GM19468 (cell line): ENCODE measurements at regions not wholly inside any gene's neighbourhood (a gene's known extent, or its start where the extent isn't known, plus 50 kb on each side); places are given as distances from the start of the nearest gene placed in this dataset.
"Not testable (repeated sequence)": the region's sequence is repeated elsewhere in the genome, so short reads cannot be mapped to it uniquely, and the experiment has no call there.

Experiments
- ATAC-seq: cut with Tn5 transposase; IDR thresholded peaks from one replicate; pipeline ENCODE4 v1.9.1; 2021; ENCODE audit warnings: mild to moderate bottlenecking, moderate library complexity, moderate number of reproducible peaks; ENCODE audit not compliant: unreplicated experiment; ENCODE audit errors: extremely low read depth

DNA sequence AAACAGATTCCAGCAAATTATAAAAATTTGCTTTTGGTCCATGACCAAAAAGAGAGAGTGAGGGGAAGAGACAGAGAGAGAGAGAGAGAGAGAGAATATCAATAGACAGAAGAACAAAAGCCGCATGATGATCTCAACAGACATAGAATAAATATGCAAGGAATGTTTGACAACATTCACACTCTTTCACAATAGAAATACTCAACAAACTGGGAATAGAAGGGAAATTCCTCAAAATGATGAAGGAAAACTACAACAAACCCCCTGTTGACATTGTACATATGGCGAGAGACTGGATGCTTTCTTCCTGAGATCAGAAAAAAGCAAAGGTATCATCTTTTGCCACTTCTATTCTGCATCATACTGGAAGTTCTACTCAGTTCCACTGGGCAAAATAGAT, 309.7 kb downstream of the RAD51AP2 start:
- ATAC-seq = no peak

DNA sequence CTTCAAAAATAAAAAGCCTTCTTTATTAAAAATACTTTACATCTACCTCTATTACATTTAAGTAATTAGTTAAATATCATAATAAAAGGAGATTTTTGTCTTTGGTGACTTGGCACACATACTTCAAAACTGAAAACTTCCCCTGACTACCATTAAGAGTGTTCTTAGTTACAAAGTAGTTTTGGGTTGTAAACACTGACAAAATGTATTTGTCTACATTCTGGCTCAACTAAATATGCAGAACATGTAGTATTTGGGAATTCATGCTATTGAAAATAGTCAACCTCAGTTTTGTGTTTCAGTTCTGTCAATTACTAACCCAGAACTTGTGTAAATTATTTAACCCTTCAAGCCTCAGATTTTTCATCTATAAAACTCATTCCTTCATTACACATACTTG, 311.5 kb downstream of the RAD51AP2 start:
- no peak for ATAC-seq

DNA sequence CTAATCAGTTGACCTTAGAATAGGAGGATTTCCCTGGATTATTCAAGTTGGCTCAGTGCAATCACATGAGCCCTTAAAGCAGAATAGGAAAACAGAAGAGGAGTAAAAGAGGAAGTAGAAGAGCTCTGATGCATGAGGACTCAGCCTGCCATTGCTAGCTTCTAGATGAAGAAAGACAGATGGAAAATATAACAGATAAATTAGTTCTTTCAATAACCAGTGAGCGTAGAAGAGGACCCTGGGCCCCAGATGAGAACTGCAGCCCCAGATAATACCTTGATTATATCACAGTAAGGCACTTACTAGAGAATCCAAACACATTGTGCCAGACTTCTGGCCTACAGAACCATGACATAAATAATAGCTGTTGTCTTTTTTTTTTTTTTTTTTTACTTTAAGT, 314.0 kb downstream of the RAD51AP2 start:
- ATAC-seq = not testable (repeated sequence)

DNA sequence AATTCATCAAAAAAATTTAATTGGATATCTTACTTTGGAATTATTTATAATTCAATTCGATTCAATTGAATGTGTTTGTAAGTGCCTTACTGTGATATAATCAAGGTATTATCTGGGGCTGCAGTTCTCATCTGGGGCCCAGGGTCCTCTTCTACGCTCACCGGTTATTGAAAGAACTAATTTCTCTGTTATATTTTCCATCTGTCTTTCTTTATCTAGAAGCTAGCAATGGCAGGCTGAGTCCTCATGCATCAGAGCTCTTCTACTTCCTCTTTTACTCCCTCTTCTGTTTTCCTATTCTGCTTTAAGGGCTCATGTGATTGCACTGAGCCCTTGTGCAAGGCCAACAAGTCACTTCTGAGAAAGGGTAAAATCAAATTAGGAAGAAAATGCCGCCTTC, 315.6 kb downstream of the RAD51AP2 start:
- ATAC-seq = peak; percentile 86

DNA sequence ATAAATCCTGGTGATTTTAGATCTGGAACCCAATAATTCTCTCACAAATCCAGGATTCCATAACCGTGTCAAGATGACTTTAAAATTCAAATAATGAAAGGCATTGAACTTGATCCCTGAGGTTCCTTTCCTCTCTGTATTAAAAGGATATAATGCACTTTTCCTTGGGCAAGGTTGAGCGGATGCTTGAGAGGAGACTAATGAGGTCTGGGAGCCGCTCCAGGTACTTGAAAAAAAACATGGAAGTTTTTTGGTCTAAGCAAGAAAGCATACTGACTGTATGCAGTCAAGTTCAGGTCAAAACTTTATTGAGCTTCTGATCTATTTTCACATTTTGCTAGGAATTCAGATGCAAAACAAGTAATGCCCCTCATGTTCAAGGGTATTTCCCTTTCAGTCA, 318.5 kb downstream of the RAD51AP2 start:
- ATAC-seq = no peak

DNA sequence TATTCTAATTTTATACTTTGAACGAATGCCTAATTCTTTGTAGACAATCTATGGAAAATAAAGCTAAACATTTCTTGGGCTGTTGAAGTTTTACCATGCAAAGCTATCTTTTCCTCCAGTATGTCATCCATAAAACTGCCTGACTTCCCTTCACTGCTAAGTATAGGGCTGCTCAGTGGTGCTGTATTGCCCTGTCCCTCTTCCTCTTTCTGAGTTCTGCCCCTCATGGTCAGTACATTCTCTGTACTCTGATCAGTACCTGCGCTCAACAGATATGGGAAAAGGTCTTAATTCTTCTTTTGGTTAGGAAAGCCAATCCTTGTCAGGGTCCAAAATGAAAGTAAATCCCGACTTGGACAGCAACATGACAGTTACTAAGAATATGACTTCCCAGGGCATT, 321.9 kb downstream of the RAD51AP2 start:
- ATAC-seq = no peak

DNA sequence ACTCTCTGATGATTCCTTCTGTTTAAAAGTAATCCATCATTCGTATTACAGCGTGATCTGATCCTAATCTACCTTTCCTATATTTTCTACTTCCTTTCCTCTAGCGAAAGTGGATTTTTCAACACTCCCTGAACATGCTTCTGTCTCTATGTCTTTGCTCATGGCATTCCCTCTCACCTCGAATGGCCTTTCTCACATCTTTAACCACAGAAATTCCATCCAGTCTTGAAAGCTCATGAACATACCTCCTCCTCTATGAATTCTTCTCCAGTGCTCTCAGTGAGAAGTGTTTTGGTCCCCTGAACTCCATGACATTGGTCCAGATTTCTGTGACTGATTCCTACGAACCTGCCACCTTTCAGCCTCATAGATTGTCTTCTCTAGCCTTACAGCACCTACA, 323.2 kb downstream of the RAD51AP2 start:
- ATAC-seq = no peak

DNA sequence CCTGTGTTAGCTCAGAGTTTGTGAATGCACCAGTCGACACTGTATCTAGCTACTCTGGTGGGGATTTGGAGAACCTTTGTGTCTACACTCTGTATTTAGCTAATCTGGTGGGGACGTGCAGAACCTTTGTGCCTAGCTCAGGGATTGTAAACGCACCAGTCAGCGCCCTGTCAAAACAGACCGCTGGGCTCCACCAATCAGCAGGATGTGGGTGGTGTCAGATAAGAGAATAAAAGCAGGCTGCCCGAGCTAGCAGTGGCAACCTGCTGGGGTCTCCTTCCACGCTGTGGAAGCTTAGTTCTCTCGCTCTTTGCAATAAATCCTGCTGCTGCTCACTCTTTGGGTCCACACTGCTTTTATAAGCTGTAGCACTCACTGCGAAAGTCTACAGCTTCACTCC, 324.2 kb downstream of the RAD51AP2 start:
- ATAC-seq = no peak

DNA sequence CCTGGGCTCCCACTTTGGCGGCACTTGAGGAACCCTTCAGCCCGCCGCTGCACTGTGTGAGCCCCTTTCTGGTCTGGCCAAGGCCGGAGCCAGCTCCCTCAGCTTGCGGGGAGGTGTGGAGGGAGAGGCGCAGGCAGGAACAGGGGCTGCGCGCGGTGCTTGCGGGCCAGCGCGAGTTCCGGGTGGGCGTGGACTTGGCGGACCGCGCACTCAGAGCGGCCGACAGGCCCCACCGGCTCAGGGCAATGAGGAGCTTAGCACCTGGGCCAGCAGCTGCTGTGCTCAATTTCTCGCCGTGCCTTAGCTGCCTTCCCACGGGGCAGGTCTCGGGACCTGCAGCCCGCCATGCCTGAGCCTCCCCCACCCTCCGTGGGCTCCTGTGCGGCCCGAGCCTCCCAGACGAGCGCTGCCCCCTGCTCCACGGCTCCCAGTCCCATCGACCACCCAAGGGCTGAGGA, 324.8 kb downstream of the RAD51AP2 start:
- ATAC-seq = not testable (repeated sequence)

DNA sequence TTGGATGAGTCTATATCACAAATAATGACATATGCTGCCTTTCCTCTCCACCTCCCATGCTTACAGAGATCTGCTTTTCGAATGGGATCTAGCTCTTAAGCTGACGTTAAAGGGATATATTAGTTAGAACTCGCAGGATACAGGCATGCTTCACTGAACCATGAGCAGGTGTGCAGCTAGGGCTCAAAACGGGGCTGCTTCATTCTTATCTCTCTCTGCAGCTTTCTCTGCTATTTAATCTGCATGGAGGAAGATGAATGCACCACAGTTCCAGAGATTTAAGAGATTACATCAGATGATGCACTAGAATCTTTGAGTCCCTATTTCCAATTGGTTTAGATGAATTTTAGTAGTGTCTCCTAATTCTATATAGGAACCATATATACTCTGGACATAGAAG, 327.0 kb downstream of the RAD51AP2 start:
- ATAC-seq = no peak

DNA sequence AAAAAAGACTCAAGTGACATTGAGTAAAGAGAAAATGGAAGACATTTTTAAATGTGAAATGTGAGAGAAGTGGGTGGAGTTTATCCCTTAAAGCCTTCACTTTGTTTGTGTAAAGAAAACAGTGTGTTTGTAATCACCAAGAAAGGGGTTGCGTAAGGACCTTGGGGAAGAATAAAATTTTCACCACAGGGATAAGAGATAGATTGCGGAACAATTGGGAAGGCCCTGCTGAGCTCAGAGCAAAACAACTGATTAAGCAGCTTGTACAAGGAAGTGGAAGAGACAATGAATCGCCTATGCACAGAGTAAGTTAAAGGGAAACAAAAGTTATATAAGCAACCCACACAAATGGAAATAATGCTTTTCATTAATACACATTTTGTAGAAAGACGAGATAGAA, 327.7 kb downstream of the RAD51AP2 start:
- ATAC-seq = no peak

DNA sequence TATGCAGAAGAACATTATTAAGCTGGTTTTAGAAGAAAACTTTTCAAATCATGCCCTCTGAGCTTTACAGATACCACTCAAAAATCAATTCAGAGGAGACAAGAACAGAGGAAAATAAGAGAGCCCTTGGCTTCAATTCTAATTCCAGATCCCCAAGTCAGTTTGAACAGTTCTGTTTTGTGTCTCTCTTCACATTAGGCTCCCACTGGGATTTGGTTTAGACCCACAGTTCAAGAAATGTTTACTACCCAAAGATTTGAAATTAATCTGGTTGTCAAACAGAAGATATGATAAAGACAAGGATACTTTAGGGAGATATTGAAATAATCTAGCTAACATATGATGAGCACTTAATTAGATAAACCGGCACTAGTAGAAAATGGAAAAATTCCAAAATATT, 329.5 kb downstream of the RAD51AP2 start:
- no peak for ATAC-seq

DNA sequence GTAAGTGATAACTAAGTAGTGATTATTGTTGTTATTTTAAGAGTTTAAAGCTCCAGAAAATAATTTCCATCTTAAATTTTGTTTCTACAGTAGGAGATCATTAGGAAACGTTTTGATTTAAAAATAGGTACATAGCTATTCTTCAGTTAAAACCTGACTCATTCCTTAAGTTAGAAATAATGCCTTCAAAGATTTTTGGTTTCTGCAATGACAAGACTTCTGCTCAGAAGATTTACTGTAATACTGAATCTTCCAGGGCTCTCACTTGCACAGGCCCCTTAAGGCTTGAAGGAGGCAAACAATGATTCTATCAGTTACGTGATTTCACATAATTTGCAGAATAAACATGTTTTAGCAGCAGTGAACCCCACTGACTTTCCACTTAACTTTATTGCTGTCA, 333.7 kb downstream of the RAD51AP2 start:
- ATAC-seq = no peak

DNA sequence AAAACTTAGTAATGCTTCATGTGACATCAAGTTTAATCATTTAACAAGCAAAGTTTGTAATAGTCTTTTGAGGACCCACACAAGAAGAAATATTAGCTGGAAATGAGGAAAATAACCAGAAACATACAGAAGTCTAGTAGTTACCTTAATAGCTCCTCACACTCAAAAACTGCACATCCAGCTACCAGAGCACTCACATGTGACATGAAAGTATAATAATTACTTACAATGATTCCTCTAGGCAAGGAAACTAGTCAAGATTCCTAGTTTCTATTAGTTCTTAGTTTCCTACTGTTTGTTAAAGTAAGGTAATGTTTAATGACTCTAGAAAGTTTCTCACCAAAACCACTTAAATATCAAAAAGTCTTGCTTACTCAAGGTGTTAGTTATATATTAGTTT, 335.8 kb downstream of the RAD51AP2 start:
- ATAC-seq = no peak

DNA sequence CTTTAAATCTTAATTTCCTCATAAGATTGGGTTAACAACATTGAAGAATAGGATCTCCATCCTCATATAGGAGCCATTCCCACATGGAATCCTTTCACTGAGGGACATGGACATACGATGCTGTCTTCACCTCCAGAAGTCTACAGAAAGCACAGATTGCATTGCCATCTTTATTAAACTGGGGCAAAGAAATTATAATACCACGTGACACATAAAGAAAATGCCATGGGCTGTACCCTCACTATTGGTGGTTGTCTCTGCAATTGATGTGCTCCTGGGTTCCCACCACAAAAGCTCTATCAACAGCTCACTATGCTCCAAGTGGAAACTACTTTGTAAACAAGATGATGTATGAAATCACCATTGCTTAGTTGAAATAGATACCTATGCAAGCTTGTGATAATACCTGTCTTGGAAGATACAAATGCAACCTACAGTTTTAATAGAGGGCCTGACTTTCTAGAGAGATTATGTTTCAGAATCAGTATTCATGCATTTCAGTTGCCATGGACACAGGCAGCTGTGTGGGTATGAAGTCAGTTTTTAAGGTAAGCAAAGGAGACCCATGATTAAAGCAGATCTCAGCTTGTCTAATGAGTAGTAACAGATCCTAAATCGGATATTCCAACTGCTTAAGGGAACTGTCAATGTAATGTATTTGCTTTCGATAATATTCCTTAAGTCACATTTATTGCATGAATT, 337.0 kb downstream of the RAD51AP2 start:
- no peak for ATAC-seq

DNA sequence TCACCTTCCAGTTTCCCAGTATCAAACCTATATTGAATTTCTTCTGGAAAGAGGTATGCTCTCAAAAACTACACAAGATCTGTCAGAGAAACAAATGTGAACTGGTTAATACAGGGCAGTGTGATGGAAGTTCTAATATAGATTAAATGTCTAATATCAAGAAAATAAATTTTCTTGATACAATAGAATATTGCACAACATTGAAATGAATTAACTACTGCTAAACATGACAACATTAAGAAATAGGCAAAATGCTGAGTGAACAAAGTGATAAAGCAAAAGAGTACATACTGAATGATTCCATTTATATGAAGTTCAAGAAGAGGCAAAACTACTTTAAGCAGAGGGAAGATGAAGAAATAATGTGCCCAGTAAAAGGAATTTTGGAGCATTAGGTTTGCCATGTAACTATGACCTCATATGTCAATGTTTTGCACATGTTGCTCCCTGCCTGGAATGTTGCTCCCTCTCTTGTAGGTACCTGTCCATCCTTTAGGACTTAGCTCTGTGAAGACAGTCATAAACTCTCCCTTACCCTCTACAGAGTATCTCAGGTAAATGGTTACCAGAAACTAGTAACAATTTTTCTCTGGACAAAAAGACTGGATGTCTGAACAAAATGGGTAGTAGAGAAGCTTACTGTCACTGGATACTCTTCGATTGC, 339.0 kb downstream of the RAD51AP2 start:
- no peak for ATAC-seq

DNA sequence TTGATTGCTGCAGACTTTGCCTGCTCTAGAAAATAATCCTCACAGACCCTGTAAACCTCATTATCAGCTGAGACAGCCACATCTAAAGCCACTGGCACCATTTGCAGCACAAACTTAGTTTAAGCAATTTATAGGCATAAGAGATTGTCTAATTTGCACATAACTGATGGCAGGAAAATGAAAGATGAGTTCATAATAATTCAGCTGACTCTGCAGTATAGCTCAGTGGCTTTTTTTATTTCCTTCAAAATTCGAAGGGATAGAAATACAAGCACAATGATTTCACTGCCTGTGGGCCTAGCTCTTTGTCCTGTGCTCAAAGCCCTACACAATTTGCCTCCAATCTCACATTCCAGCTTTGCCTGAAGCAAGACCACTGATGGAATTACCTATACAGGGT, 341.2 kb downstream of the RAD51AP2 start:
- ATAC-seq = no peak

DNA sequence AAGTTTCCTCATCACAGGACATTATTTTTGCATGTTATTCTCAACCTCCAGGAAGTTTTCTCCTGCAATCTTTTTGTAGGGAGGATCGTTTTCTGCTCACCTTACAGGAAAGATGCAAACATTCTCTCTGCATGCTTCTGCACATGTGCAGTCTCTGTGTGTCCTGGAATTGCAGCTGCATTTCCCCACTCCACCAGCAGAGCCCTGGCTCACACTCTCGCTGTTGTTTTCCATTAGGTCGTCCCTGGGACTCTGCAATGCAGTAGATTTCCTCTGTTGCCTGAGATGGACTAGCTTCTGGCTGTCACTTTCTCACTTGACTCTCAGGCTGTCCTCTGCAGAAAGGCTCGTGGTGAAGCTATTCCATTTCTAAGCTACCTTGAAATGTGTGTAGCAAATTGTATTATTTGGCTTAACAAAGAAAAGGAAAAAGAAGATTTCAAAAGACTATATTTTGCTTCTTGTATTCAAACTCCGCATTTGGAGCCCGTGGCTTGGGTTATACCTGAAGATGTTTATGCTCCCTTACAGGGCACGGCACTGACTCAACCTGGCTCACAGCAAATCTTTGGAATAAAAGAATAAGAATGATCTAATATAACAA, 346.7 kb downstream of the RAD51AP2 start:
- peak; percentile 91 for ATAC-seq

DNA sequence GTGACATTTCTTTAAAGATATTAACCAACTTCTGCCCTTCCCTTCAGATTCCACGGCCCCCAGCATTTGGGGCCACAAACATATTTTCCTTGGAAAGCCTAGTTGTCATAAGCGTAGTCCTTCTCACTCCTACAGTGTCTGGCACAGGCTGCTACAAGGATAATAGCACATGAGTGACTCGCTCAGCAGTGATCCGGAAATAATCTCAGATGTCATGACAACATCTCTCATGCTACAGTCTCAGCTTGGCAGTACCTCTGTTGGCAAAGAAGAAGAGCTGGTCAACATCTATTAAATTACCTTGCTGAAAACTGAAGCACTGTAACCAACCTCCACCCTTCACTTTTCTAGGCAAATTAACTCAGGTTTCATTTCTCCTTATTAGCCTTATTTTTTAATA, 351.7 kb downstream of the RAD51AP2 start:
- peak; percentile 48 for ATAC-seq

DNA sequence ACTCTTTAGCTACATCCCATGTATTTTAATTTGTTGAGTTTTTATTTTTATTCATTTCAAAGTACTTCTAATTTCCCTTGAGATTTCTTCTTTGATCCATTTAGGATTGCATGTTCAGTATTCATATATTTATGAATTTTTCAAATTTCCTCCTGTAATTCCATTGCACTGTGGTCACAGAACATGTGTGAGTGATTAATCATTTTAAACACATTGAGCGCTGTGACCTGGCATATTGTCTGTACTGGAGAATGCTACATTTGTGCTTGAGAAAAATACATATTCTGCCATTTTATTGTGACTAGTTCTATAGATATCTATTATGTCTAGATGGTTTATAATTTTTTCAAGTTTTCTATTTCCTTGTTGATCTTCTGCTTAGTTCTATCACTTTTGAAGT, 353.7 kb downstream of the RAD51AP2 start:
- ATAC-seq = no peak

DNA sequence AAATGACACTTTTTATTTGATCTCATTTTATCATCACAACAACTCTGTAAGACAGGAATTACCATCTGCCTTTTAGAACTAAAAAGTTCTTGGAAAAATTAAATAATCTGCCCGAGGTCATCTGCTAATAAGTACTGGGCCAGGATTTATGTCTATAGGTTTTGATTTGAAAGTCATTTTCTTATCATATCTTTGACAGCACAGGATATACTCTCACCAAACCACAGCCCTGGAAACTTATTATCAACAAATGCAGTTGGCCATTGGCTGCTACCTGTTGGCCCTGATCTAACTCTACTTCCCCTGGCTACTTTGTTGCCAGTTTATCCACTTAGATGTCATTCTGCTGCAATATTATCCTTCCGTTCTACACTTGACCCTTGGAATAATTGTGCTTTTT, 354.6 kb downstream of the RAD51AP2 start:
- ATAC-seq = no peak

DNA sequence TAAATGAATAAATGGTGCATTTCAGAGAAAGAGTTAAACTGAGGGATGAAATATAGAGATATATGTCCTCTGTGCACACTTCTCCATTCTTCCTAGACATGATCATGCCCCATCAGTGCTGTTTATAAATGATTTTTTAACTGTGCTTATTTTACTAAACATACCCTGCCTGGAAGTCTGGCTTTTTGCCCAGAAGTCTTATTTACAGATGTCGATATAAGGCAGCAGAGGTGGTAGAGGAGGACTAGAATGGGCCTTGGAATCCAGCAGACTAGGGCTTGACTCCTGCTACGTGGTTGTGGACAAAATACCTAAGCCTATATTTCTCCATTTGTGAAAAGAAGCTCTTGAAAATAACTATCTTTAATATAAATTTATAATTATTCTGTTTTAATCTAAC, 355.5 kb downstream of the RAD51AP2 start:
- ATAC-seq = no peak
